NB4 (cell line): ENCODE measurements at regions not wholly inside any gene's neighbourhood (a gene's known extent, or its start where the extent isn't known, plus 50 kb on each side); places are given as distances from the start of the nearest gene placed in this dataset.

Experiments used
- DNase-seq: peaks from one replicate; pipeline ENCODE4 v3.0.0; 2010; ENCODE audit warnings: low read depth
- H3K4me3 ChIP-seq: one replicate; pipeline ENCODE4 v1.5.1; 2011; ENCODE audit warnings: mild to moderate bottlenecking, low read depth, low read length, moderate library complexity
- MAX ChIP-seq: IDR thresholded peaks from 2 replicates; pipeline ENCODE4 v1.6.1; 2011; ENCODE audit warnings: low read depth, low read length
- MYC ChIP-seq: IDR thresholded peaks from 2 replicates; pipeline ENCODE4 v1.6.1; 2011; ENCODE audit warnings: low read depth, low read length
- POLR2A ChIP-seq: IDR thresholded peaks from 2 replicates; pipeline ENCODE4 v1.6.1; 2011; ENCODE audit warnings: mild to moderate bottlenecking; ENCODE audit not compliant: insufficient read length; ENCODE audit errors: extremely low read depth
- TF ChIP-seq, protein P1 (sequence below): IDR thresholded peaks from one replicate; pipeline ENCODE4 v1.5.1; 2012; ENCODE audit warnings: low read depth, low read length

GRCh38 chr7:130970696-130971095, 236.7 kb upstream of the KLF14 start:
- DNase-seq = no peak
- TF ChIP-seq, protein P1, sequence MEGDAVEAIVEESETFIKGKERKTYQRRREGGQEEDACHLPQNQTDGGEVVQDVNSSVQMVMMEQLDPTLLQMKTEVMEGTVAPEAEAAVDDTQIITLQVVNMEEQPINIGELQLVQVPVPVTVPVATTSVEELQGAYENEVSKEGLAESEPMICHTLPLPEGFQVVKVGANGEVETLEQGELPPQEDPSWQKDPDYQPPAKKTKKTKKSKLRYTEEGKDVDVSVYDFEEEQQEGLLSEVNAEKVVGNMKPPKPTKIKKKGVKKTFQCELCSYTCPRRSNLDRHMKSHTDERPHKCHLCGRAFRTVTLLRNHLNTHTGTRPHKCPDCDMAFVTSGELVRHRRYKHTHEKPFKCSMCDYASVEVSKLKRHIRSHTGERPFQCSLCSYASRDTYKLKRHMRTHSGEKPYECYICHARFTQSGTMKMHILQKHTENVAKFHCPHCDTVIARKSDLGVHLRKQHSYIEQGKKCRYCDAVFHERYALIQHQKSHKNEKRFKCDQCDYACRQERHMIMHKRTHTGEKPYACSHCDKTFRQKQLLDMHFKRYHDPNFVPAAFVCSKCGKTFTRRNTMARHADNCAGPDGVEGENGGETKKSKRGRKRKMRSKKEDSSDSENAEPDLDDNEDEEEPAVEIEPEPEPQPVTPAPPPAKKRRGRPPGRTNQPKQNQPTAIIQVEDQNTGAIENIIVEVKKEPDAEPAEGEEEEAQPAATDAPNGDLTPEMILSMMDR = no peak
- TF ChIP-seq MYC (no peak), MAX (no peak), POLR2A (no peak)
- H3K4me3 ChIP-seq = no peak overlapping the region

DNA sequence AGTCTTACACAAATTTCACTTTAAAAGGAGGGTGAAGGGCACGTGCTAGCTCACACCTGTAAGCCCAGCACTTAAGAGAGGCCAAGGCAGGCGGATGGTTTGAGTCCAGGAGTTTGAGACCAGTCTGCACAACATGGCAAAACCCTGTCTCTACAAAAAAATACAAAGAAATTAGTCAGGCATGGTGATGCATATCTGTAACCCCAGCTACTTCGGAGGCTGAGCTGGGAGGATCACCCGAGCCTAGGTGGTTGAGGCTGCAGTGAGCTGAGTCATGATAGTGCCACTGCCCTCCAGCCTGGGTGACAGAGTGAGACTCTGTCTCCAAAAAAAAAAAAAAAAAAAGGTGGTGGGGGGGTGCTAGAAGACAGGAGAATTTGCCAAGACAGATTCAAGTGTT, 237.3 kb upstream of the KLF14 start:
- H3K4me3 ChIP-seq = no peak overlapping the region
- no peak for DNase-seq
- TF ChIP-seq MAX (no peak), MYC (no peak), POLR2A (no peak)
- TF ChIP-seq, protein P1 = no peak

- no peak for TF ChIP-seq POLR2A
- TF ChIP-seq, protein P1 = no peak
- TF ChIP-seq MYC = no peak
- no peak for TF ChIP-seq MAX
- DNase-seq = no peak
- no peak overlapping the region for H3K4me3 ChIP-seq
Measured at GRCh38 chr7:130972201-130972600, 238.2 kb upstream of the KLF14 start.

GRCh38 chr7:130973637-130974036, 239.6 kb upstream of the KLF14 start:
- no peak for DNase-seq
- H3K4me3 ChIP-seq = no peak overlapping the region
- TF ChIP-seq, protein P1 = no peak
- TF ChIP-seq MAX = no peak
- TF ChIP-seq MYC = no peak
- TF ChIP-seq POLR2A = no peak

DNA sequence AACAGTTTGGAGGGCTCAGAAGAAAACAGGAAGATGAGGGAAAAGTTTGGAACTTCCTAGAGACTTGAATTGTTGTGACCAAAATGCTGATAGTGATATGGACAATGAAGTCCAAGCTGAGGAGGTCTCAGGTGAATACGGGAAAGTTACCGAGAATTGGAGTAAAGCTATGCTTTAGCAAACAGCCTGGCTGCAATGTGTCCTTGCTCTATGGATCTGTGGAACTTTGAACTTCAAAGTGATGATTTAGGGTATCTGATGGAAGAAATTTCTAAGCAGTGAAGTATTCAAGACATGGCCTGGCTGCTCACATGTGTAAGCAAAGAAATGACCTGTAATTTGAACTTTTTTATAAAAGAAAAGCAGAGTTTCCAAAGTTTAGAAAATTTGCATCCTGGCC, 240.2 kb upstream of the KLF14 start:
- H3K4me3 ChIP-seq = no peak overlapping the region
- no peak for TF ChIP-seq POLR2A
- TF ChIP-seq, protein P1 = no peak
- TF ChIP-seq MYC = no peak
- TF ChIP-seq MAX = no peak
- no peak for DNase-seq

DNA sequence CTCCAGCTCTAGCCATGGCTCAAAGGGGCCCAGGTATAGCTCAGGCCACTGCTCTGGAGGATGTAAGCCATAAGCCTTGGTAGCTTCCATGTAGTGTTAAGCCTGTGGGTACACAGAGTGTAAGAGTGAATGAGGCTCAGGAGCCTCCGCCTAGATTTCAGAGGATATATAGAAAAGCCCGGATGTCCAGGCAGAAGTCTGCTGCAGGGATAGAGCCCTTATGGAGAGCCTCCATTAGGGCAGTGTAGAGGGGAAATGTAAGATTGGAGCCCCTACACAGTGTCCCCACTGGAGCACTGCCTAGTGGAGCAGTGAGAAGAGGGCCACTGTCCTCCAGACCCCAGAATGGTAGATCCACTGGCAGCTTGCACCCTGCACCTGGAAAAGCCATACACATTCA, 240.8 kb upstream of the KLF14 start:
- TF ChIP-seq, protein P1 = no peak
- TF ChIP-seq POLR2A (no peak), MYC (no peak), MAX (no peak)
- no peak for DNase-seq
- H3K4me3 ChIP-seq = no peak overlapping the region
